Neural crest cell (in vitro differentiated cells): ENCODE measurements at regions not wholly inside any gene's neighbourhood (a gene's known extent, or its start where the extent isn't known, plus 50 kb on each side); places are given as distances from the start of the nearest gene placed in this dataset.

Source experiments
- DNase-seq: peaks from one replicate; pipeline ENCODE4 v3.0.0; 2021; ENCODE audit warnings: low read depth, mixed read lengths, low spot score
- H3K27ac Mint-ChIP-seq: one replicate; pipeline ENCODE4 v1.8.0; 2021; ENCODE audit warnings: mild to moderate bottlenecking, mixed read lengths; ENCODE audit not compliant: unreplicated experiment
- H3K27me3 Mint-ChIP-seq: 2 replicates; pipeline ENCODE4 v1.8.0; 2021; ENCODE audit warnings: low read depth, mild to moderate bottlenecking, mixed read lengths
- H3K36me3 Mint-ChIP-seq: 2 replicates; pipeline ENCODE4 v1.8.0; 2021; ENCODE audit warnings: low read depth, mild to moderate bottlenecking, mixed read lengths
- H3K4me1 Mint-ChIP-seq: 2 replicates; pipeline ENCODE4 v1.8.0; 2021; ENCODE audit warnings: mixed read lengths
- H3K4me3 Mint-ChIP-seq: one replicate; pipeline ENCODE4 v1.8.0; 2021; ENCODE audit warnings: mild to moderate bottlenecking, mixed read lengths
- H3K9me3 Mint-ChIP-seq: 2 replicates; pipeline ENCODE4 v1.8.0; 2021; ENCODE audit warnings: mixed read lengths
- CTCF ChIP-seq: fragments of 200-600 bp; sonication (generic); conservative IDR thresholded peaks from 2 replicates; pipeline ENCODE4 v1.5.0; 2021; ENCODE audit warnings: antibody characterized with exemption, mild to moderate bottlenecking

GRCh38 chr1:195193134-195193533 is 1415.1 kb downstream of the KCNT2 start:
- Mint-ChIP-seq H3K9me3 (peaks cover 9% of the 10 kb centered on the region), H3K27me3 (no peaks in the 10 kb centered on the region), H3K36me3 (no peaks in the 10 kb centered on the region), H3K27ac (no peak overlapping the region), H3K4me1 (no peaks in the 10 kb centered on the region), H3K4me3 (no peak overlapping the region)
- no peak for TF ChIP-seq CTCF
- DNase-seq, result no peak

GRCh38 chr1:195188821-195189220 is 1419.4 kb downstream of the KCNT2 start:
- no peak overlapping the region for H3K27ac Mint-ChIP-seq
- H3K36me3 Mint-ChIP-seq, result no peaks in the 10 kb centered on the region
- no peaks in the 10 kb centered on the region for H3K27me3 Mint-ChIP-seq
- H3K4me1 Mint-ChIP-seq, result no peaks in the 10 kb centered on the region
- peaks cover 9% of the 10 kb centered on the region for H3K9me3 Mint-ChIP-seq
- no peak overlapping the region for H3K4me3 Mint-ChIP-seq
- no peak for DNase-seq
- TF ChIP-seq CTCF, result no peak

- no peak for DNase-seq
- H3K4me3 Mint-ChIP-seq, result no peak overlapping the region
- H3K27me3 Mint-ChIP-seq, result no peaks in the 10 kb centered on the region
- no peak for TF ChIP-seq CTCF
- peaks cover 2% of the 10 kb centered on the region for H3K9me3 Mint-ChIP-seq
- H3K27ac Mint-ChIP-seq, result no peak overlapping the region
- H3K36me3 Mint-ChIP-seq, result no peaks in the 10 kb centered on the region
- no peaks in the 10 kb centered on the region for H3K4me1 Mint-ChIP-seq
Observed at GRCh38 chr1:195186544-195186943, 1421.7 kb downstream of the KCNT2 start.

- Mint-ChIP-seq H3K27ac (no peak overlapping the region), H3K27me3 (no peaks in the 10 kb centered on the region), H3K36me3 (no peaks in the 10 kb centered on the region), H3K4me3 (no peak overlapping the region), H3K4me1 (no peaks in the 10 kb centered on the region), H3K9me3 (no peaks in the 10 kb centered on the region)
- no peak for DNase-seq
- TF ChIP-seq CTCF, result no peak
Observed at GRCh38 chr1:195185736-195186135, 1422.5 kb downstream of the KCNT2 start.

- DNase-seq, result no peak
Observed at GRCh38 chr1:195185321-195185720, 1422.9 kb downstream of the KCNT2 start.

More at GRCh38 chr1:195185321-195185720, 1422.9 kb downstream of the KCNT2 start:
- H3K9me3 Mint-ChIP-seq, result peaks cover 2% of the 10 kb centered on the region
- no peaks in the 10 kb centered on the region for H3K27me3 Mint-ChIP-seq
- TF ChIP-seq CTCF, result no peak
- H3K4me1 Mint-ChIP-seq, result no peaks in the 10 kb centered on the region
- H3K36me3 Mint-ChIP-seq, result no peaks in the 10 kb centered on the region
- H3K4me3 Mint-ChIP-seq, result no peak overlapping the region
- no peak overlapping the region for H3K27ac Mint-ChIP-seq
